Liver (tissue), 8 donors: ENCODE measurements at regions not wholly inside any gene's neighbourhood (a gene's known extent, or its start where the extent isn't known, plus 50 kb on each side); places are given as distances from the start of the nearest gene placed in this dataset.

ENCODE experiments used
- DNase-seq: peaks from one replicate; pipeline ENCODE4 v3.0.0-alpha.2; 2017; ENCODE audit warnings: low spot score
- H3K27ac ChIP-seq, 2 donors: one replicate each; pipeline ENCODE4 v1.7.0; 2013; ENCODE audit warnings: inconsistent platforms in 2 of 2, low read length in 2 of 2, control low read depth in 1 of 2, low read depth in 1 of 2, mild to moderate bottlenecking in 1 of 2
- H3K27me3 ChIP-seq, 4 donors: one replicate each; pipeline versions ENCODE4 v1.6.1 to v1.7.0; 2013; ENCODE audit warnings: low read length in 3 of 4, inconsistent platforms in 1 of 4, mild to moderate bottlenecking in 1 of 4, moderate library complexity in 1 of 4; ENCODE audit not compliant: control insufficient read depth in 4 of 4, insufficient read depth in 4 of 4
- H3K36me3 ChIP-seq, 4 donors: one replicate each; pipeline versions ENCODE4 v1.6.1 to v1.7.0; 2013; ENCODE audit warnings: low read length in 3 of 4, mild to moderate bottlenecking in 3 of 4, low read depth in 1 of 4, moderate library complexity in 1 of 4; ENCODE audit not compliant: control insufficient read depth in 4 of 4, insufficient read depth in 3 of 4
- H3K4me1 ChIP-seq, 4 donors: one replicate each; pipeline versions ENCODE4 v1.6.1 to v1.7.0; 2013; ENCODE audit warnings: low read length in 3 of 4, mild to moderate bottlenecking in 3 of 4, moderate library complexity in 1 of 4; ENCODE audit not compliant: control insufficient read depth in 4 of 4, insufficient read depth in 4 of 4
- H3K4me3 ChIP-seq, 3 donors: one replicate each; pipeline versions ENCODE4 v1.6.1 to v1.7.0; 2013; ENCODE audit warnings: low read length in 3 of 3, control low read depth in 1 of 3, low read depth in 1 of 3, mild to moderate bottlenecking in 1 of 3
- H3K9ac ChIP-seq, 2 donors: one replicate each; pipeline ENCODE4 v1.7.0; 2013; ENCODE audit warnings: low read length in 2 of 2, mild to moderate bottlenecking in 2 of 2, moderate library complexity in 2 of 2, control low read depth in 1 of 2, low read depth in 1 of 2
- H3K9me3 ChIP-seq, 4 donors: one replicate each; pipeline versions ENCODE4 v1.6.1 to v1.7.0; 2013; ENCODE audit warnings: low read length in 3 of 4; ENCODE audit not compliant: control insufficient read depth in 4 of 4
- CTCF ChIP-seq: fragments of 150-350 bp; IDR thresholded peaks from 2 replicates; pipeline ENCODE4 v1.5.1; 2017; ENCODE audit warnings: improper control_type of control experiment, low read depth, low read length; ENCODE audit not compliant: missing input control
- EGR1 ChIP-seq, 2 donors: IDR thresholded peaks; 2 replicates each; pipeline ENCODE4 v1.6.1; 2016 to 2018; ENCODE audit warnings: antibody characterized with exemption in 2 of 2, low read depth in 2 of 2
- FOXA1 ChIP-seq: IDR thresholded peaks from 2 replicates; pipeline ENCODE4 v1.6.1; 2016; ENCODE audit warnings: antibody characterized with exemption
- FOXA2 ChIP-seq: IDR thresholded peaks from 2 replicates; pipeline ENCODE4 v1.6.1; 2016; ENCODE audit warnings: antibody characterized with exemption
- GABPA ChIP-seq, 2 donors: IDR thresholded peaks in 1 of 2; conservative IDR thresholded peaks in 1 of 2; 2 replicates each; pipeline ENCODE4 v1.6.1; 2016; ENCODE audit warnings: antibody characterized with exemption in 2 of 2, mild to moderate bottlenecking in 1 of 2, moderate library complexity in 1 of 2
- HNF4A ChIP-seq, 2 donors: conservative IDR thresholded peaks; 2 replicates each; pipeline ENCODE4 v1.6.1; 2016; ENCODE audit warnings: antibody characterized with exemption in 2 of 2, mild to moderate bottlenecking in 2 of 2
- HNF4G ChIP-seq: IDR thresholded peaks from 2 replicates; pipeline ENCODE4 v1.6.1; 2016; ENCODE audit warnings: antibody characterized with exemption
- JUND ChIP-seq, 2 donors: IDR thresholded peaks; 2 replicates each; pipeline ENCODE4 v1.6.1; 2016; ENCODE audit warnings: antibody characterized with exemption in 2 of 2
- NR2F2 ChIP-seq: IDR thresholded peaks from 2 replicates; pipeline ENCODE4 v1.6.1; 2016; ENCODE audit warnings: antibody characterized with exemption
- RAD21 ChIP-seq, 2 donors: IDR thresholded peaks; 2 replicates each; pipeline ENCODE4 v1.6.1; 2016; ENCODE audit warnings: antibody characterized with exemption in 2 of 2, mild to moderate bottlenecking in 2 of 2
- RXRA ChIP-seq, 2 donors: IDR thresholded peaks; 2 replicates each; pipeline ENCODE4 v1.6.1; 2017 to 2018; ENCODE audit warnings: antibody characterized with exemption in 2 of 2, mild to moderate bottlenecking in 1 of 2
- SP1 ChIP-seq: IDR thresholded peaks from 2 replicates; pipeline ENCODE4 v1.6.1; 2018; ENCODE audit warnings: antibody characterized with exemption, mild to moderate bottlenecking
- TAF1 ChIP-seq: conservative IDR thresholded peaks from 2 replicates; pipeline ENCODE4 v1.6.1; 2016; ENCODE audit warnings: antibody characterized with exemption, mild to moderate bottlenecking
- YY1 ChIP-seq: IDR thresholded peaks from 2 replicates; pipeline ENCODE4 v1.6.1; 2016; ENCODE audit warnings: antibody characterized with exemption, mild to moderate bottlenecking
- WGBS: extraction: QIAGEN DNeasy Blood & Tissue Kit; methylation state at CpG from one replicate; pipeline ENCODE4 v1.1.7; 2013; 5-methylcytosine and 5-hydroxymethylcytosine counted together
- TF ChIP-seq, protein P1 (sequence below): IDR thresholded peaks from 2 replicates; pipeline ENCODE4 v1.6.1; 2016; ENCODE audit warnings: antibody characterized with exemption
- TF ChIP-seq, protein P2 (sequence below): IDR thresholded peaks from 2 replicates; pipeline ENCODE4 v1.6.1; 2016; ENCODE audit warnings: antibody characterized with exemption
- TF ChIP-seq, protein P3 (sequence below): IDR thresholded peaks from 2 replicates; pipeline ENCODE4 v1.6.1; 2016; ENCODE audit warnings: antibody characterized with exemption
- TF ChIP-seq, protein P4 (sequence below): IDR thresholded peaks from 2 replicates; pipeline ENCODE4 v1.6.1; 2016; ENCODE audit warnings: antibody characterized with exemption, mild to moderate bottlenecking
- donor health status: healthy.
- donor health status: healthy.
- donor health status: healthy.
- donor health status: healthy.
- donor health status: healthy.

DNA sequence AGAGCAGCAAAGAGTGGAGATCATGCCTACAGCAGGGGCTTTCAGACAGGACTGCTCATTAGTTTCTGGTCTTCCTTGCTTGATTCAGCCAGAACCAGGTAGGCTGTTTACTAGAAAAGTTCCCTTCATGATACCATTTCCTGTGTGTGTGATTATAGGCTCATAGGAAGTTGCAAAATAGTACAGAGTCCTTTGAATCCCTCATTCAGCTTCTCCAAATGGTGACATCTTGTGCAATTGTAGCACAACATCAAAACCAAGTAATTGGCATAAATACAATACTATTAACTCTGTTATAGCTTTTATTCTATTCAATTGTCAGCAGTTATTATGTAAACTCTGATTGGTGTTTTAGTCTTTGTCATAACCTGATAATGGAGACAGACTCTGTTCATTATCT is 347.3 kb upstream of the CDH4 start:
- Histone ChIP-seq H3K27me3 (no peaks in the 10 kb centered on the region), H3K9me3 (peaks cover 3 to 11% (median 7%) of the 10 kb centered on the region in 4 donors), H3K4me3 (no peak overlapping the region), H3K4me1 (no peaks in the 10 kb centered on the region), H3K27ac (no peak overlapping the region), H3K9ac (no peak overlapping the region), H3K36me3 (no peaks in the 10 kb centered on the region)
- no peak for DNase-seq
- TF ChIP-seq NR2F2, result no peak
- no peak for TF ChIP-seq HNF4G
- TF ChIP-seq, protein P1, sequence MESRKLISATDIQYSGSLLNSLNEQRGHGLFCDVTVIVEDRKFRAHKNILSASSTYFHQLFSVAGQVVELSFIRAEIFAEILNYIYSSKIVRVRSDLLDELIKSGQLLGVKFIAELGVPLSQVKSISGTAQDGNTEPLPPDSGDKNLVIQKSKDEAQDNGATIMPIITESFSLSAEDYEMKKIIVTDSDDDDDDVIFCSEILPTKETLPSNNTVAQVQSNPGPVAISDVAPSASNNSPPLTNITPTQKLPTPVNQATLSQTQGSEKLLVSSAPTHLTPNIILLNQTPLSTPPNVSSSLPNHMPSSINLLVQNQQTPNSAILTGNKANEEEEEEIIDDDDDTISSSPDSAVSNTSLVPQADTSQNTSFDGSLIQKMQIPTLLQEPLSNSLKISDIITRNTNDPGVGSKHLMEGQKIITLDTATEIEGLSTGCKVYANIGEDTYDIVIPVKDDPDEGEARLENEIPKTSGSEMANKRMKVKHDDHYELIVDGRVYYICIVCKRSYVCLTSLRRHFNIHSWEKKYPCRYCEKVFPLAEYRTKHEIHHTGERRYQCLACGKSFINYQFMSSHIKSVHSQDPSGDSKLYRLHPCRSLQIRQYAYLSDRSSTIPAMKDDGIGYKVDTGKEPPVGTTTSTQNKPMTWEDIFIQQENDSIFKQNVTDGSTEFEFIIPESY, result no peak
- TF ChIP-seq JUND (IDR thresholded peaks at IDR 0.05), result no peak
- TF ChIP-seq, protein P2, sequence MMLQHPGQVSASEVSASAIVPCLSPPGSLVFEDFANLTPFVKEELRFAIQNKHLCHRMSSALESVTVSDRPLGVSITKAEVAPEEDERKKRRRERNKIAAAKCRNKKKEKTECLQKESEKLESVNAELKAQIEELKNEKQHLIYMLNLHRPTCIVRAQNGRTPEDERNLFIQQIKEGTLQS, result no peak
- no peak for TF ChIP-seq TAF1
- no peak for TF ChIP-seq RAD21 (IDR thresholded peaks at IDR 0.05)
- TF ChIP-seq, protein P3, sequence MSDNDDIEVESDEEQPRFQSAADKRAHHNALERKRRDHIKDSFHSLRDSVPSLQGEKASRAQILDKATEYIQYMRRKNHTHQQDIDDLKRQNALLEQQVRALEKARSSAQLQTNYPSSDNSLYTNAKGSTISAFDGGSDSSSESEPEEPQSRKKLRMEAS, result no peak
- TF ChIP-seq YY1, result no peak
- no peak for TF ChIP-seq EGR1 (IDR thresholded peaks at IDR 0.05; ENCODE audit: low read depth in 2 of 2)
- TF ChIP-seq, protein P4, sequence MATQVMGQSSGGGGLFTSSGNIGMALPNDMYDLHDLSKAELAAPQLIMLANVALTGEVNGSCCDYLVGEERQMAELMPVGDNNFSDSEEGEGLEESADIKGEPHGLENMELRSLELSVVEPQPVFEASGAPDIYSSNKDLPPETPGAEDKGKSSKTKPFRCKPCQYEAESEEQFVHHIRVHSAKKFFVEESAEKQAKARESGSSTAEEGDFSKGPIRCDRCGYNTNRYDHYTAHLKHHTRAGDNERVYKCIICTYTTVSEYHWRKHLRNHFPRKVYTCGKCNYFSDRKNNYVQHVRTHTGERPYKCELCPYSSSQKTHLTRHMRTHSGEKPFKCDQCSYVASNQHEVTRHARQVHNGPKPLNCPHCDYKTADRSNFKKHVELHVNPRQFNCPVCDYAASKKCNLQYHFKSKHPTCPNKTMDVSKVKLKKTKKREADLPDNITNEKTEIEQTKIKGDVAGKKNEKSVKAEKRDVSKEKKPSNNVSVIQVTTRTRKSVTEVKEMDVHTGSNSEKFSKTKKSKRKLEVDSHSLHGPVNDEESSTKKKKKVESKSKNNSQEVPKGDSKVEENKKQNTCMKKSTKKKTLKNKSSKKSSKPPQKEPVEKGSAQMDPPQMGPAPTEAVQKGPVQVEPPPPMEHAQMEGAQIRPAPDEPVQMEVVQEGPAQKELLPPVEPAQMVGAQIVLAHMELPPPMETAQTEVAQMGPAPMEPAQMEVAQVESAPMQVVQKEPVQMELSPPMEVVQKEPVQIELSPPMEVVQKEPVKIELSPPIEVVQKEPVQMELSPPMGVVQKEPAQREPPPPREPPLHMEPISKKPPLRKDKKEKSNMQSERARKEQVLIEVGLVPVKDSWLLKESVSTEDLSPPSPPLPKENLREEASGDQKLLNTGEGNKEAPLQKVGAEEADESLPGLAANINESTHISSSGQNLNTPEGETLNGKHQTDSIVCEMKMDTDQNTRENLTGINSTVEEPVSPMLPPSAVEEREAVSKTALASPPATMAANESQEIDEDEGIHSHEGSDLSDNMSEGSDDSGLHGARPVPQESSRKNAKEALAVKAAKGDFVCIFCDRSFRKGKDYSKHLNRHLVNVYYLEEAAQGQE, result no peak

DNA sequence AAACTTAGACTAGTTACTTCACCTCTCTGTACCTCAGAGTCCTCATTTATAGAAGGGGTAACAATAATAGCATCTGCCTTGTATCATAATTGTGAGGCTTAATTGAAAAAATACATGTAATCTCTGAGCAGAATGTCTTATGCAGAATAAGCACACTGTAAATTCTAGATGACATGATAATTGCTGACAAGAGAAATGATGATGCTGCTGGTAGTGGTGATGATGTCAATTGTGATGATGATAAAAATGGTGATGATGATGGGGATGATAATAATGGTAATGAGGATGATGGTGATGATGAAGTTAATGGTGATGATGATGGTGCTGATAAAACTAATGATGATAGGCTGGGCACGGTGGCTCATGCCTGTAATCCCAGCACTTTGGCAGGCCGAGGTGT is 346.1 kb upstream of the CDH4 start:
- H3K9me3 ChIP-seq, result peaks cover 3 to 11% (median 7%) of the 10 kb centered on the region in 4 donors
- 87% methylated on average over 2 of the region's 2 CpGs for WGBS
- no peaks in the 10 kb centered on the region for H3K4me1 ChIP-seq
- no peak overlapping the region for H3K27ac ChIP-seq
- H3K36me3 ChIP-seq, result no peaks in the 10 kb centered on the region
- H3K4me3 ChIP-seq, result no peak overlapping the region
- H3K9ac ChIP-seq, result no peak overlapping the region
- no peak for DNase-seq
- H3K27me3 ChIP-seq, result no peaks in the 10 kb centered on the region
- TF ChIP-seq SP1 (no peak), FOXA2 (no peak), CTCF (no peak), GABPA (IDR thresholded peaks at IDR 0.05 in 1 of 2, conservative IDR thresholded peaks at IDR 0.05 in 1 of 2) (no peak), FOXA1 (no peak), HNF4G (no peak), EGR1 (IDR thresholded peaks at IDR 0.05; ENCODE audit: low read depth in 2 of 2) (no peak), RAD21 (IDR thresholded peaks at IDR 0.05) (no peak), HNF4A (conservative IDR thresholded peaks at IDR 0.05) (no peak), JUND (IDR thresholded peaks at IDR 0.05) (no peak), NR2F2 (no peak), TAF1 (no peak), RXRA (IDR thresholded peaks at IDR 0.05) (no peak)
- TF ChIP-seq, protein P4, result no peak
- TF ChIP-seq, protein P3, result no peak
- TF ChIP-seq, protein P2, result no peak
